Stimulated activated CD4-positive, alpha-beta T cell treated with anti-CD3 and anti-CD28 coated beads, Interleukin-1b, Interleukin-23, amount 100 ng/mL, for 4 hours (primary cell): ENCODE measurements at regions not wholly inside any gene's neighbourhood (a gene's known extent, or its start where the extent isn't known, plus 50 kb on each side); places are given as distances from the start of the nearest gene placed in this dataset.

ENCODE experiments used
- DNase-seq, 2 donors: peaks; one replicate each; pipeline ENCODE4 v3.0.0-alpha.2; 2020; ENCODE audit warnings: low read depth in 2 of 2

DNA sequence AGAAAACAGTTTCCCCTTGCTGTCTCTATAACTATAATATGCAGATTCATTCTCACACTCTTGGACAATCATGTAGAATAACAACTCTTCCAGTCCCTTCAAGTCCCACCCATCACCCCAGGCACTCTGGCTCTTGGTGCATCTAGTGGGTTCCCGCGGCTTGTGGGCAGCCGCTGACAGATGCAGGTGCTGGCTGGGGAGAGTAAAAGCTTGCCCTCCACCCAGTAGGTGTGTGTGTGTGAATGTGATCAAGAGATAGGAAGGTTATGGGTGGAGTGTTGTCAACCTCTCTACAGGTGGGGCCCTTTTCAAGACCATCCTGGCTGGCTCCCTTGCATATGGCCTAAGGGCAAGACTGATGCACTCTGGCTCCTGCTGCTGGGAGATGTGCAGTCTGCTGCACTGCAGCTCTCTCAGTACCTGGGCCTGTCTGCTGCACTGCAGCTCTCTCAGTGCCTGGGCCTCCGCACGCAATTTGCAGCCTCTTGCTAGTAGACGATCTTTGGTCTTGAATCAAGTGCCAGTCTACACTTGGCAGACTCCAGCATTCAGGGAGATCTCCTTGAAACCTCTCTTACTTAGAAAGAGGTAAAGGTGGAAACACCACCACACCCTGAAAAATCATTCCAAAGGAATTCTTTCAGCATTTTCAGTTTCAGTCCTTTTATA is 189.7 kb upstream of the GDNF start:
- DNase-seq = no peak

DNA sequence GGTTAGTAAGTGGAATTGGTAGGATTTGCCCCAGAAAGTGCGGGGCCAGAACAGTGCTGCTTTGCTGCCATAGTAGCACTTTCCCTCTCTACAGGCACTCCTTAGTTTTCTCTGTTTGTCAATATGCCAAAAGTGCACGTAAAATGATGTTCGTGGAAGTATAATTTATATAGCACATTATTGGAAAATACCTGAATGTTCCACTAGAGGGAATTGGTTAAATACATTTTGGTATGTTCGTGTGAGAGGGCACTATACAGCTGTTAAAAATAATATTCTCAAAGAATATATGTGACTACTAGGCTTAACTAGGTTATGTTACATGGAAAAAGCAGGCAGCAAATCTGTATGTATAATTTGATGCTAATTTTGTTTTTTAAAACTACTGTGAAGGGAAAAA is 184.0 kb upstream of the GDNF start:
- no peak for DNase-seq

DNA sequence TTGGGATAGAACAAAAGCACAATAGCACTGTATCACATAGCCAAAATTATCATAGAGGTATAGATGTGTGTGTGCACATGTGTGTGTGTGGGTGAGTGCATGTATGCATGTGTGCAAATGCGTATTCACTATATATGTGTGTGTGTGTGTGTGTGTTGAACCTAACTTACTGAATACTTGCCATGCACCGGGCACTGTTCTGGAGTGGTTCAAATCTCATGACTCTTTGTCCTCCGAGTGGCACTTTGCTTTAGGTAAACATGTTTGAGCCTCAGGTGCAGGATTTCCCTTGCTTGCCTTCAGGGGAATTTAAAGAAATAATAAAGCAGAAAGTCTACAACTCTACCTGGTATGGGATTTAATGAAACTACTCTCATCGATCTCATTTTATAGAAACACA is 183.5 kb upstream of the GDNF start:
- no peak for DNase-seq

DNA sequence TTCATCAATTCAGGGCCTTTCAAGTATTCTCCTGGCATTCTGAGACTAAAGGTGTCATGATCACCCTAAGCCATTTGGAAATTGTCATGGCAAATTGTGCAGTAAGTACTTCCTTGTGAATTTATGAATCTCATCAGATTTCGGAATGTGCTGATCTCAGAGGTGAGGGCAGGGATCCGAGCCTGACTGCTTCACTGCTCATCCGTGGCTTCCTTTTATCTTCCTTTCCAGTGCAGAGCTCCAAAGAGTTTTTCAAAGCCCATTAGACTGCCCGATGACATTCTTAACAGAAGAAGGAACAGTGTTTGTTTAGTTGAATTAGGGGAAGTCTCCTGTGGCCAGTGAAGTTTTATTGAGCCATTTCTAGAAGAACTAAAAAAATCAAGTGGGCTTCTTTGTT is 182.8 kb upstream of the GDNF start:
- no peak for DNase-seq

DNA sequence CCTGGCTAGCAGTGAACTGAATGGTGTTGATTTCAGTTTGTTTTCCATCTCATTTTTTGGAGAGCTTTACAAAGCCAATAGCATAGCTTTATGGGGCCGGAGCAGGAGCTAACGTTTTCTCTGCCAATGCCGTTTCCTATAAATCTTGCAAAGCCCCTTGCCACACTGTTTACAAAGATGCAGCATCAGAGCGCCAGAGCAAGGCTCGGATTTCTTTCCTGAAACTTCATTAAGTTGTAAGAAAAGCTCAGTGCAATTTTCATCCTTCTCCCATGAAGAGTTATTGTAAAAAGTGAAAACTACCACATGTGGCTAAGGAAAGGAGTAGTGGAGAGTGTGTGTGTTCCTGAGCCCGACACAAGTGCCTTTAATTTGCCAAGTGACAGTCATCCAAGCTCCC is 178.2 kb upstream of the GDNF start:
- DNase-seq = no peak

DNA sequence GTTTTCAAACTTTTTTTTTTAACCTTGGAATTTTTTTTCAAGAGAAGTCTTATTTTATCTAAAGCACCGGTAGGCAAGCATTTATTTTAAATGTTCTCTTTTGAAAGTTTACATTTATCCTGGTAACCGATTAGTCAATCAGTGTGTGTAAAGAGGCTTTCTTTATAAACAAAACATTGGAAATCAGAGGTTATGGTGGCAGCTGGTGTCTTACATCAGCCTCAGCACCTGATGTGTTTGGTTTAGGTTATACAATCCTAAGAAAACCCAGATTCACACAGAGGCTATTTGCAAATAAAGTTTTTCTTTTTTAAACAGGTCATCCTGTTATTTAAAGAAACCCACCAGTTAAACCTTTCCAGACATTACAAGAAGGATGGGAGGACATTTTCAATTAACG is 173.3 kb upstream of the GDNF start:
- no peak for DNase-seq

DNA sequence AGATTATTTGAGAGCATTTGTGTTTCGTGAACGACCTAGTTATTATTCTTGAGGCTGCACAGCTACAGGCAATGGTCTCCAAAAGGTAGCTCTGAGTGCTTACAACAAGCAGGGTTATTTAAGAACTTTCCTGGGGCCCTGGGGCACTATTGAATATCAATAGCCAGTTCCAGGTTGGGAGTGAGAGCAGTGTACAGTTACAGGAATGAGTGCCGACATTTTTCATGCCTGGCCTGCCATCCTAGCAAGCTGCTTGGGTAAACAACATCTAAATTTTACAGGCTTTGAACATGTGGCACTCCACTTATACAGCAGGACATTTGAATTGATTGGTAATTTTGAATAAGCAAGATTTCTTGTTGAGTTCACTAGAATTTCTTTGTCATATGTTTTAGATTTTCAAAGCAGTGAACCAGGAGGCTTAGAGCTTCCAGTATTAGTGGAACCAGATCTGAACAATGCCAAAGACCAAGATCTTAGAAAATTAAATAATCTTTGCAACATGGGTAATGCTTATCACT is 171.9 kb upstream of the GDNF start:
- no peak for DNase-seq

DNA sequence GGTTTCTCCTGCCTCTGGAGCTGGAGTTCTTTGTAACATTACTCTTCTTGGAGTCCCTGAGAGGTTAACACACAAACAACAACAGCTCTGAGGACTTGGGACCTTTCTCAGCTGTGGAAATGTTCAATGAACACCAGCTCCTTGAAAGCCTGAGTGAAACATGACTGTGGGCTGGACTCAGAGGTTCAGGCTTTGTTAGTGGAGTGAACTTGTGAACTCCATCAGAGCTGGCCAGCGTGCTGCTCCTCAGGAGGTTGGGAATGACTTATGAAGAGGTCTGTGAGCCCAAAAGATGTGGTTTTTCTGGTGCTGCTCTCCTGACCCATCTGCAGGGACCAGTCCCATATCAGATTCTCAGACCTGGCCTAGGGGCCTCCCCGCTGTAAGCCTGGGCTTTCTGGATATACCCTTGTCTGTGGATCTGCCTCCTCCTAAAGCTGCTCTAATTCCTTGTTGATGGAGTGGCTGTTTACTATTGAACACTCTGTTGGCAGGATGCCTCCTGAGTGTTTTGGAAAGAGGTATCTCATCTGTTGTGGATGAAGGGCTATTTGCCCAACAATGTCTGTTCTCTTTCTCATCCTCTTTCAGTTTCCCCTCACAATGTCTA is 170.0 kb upstream of the GDNF start:
- DNase-seq = no peak

DNA sequence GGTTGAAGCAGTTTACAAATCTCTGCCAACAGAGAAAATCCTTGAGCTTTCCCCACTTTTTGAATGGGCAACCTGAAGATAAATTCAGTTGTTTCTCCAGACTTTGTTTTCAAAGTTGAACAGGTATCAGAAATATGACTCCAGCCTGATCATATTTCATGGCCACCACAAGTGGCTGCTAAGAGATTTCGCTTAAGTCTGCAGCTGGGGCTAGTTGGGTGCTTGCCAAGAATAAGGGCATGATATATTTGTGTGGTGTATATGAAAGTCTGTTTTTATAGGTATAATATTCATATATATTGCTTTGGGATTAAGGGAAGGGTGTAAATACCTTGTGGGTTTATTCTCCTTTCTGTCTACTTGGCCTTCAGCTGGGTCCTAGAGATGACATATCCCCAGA is 168.4 kb upstream of the GDNF start:
- DNase-seq = no peak

DNA sequence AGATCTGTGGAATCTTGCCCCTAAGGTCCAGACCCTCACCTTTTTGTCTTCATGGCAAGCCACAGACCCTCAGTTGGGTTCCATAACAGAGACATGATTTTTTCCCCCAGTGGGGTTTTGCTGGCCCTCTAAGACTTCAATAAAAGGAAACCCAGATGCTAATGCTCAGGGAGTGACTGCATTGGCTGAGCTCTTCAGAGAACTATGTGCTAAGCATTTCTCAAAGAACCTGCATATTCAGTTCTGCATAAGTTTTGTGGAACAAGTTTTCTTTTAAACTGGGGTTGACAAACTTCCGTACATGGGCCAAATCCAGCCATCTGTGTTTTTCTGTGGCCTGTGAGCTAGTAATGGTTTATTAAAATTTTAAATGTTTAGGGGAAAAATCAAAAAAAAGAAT is 159.8 kb upstream of the GDNF start:
- no peak for DNase-seq

DNA sequence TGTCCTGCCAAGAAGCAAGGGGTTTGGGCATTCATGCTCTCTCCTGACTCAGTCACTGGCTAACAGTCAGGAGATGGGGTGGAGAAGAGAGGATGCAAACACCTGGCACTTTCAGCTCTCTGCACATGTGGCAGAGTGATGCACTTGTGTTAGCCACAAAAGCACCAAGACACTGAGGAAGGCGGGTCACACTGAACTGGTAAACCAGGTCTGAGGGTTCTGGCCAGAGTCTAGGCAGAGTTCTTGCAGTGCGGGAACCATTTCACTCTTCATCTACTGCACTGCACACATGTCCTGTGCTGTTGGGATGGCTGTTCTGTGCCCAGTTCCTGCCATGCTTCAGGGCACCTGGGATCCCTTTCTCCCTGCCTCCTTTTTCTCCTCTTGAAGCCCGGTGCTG is 157.1 kb upstream of the GDNF start:
- DNase-seq = no peak

DNA sequence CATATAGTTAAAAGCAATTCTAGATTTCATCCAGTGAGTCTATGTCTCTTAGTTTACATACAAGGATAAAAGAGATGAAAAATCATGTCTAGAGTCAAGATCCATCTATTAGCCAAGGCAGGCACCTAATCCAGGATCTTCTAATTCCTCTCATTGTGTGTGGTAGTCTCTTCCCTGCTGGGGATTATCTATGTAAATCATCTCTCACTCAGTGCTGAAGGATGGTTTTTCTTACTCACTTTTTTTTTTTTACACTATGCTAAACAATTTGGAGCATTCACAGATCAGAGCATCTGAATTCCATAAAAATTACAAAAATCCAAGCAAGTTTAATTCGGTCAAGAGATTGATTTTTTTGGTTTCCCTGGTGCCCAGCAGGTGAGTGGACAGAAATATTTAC is 154.9 kb upstream of the GDNF start:
- DNase-seq = no peak

DNA sequence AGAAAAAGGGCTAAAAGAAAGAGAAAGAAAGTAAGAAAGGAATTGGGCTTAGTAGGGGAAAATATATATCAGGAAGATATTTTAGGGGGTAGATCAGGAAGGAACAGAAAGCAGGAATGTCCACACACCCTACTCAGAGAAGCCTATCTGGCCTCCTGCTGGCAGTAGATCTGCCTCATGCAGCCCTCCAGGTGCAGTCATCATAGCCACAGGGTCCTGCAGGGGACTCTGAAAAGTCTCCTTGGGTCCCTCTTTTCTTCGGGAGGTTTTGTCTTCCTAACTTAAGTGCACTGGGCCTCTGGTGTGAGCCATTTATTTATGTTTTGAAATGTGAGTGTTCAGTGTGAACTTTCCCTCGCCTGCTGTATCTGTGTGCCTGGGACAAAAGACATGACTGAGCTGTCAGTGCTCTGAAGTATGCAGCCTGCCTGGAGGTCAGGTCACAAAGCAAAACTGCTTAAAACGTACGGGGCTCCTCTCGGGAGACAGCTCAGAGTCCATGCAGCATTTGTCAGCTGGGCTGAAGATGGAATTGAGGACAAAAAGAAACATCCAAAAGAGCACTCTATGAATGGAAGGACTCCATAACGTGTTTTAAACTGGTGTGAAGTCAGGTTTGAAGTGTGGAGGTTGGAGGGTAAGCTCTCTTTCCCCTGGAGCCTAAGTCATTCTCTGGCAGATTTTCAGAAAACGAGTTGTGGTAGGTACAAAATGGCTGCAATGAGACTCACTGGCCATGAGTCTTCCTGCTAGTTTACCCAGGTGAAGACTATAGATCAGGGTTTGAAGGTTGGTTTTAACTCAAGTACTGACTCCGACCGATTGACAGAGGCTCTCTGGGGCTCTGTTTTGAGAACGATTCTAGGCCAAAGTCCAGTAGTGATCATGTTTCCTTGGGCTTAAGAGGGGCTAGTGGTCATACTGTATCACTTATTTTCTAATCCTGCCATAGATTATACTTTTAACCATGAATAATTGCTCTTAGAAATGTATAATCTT is 151.8 kb upstream of the GDNF start:
- no peak for DNase-seq

DNA sequence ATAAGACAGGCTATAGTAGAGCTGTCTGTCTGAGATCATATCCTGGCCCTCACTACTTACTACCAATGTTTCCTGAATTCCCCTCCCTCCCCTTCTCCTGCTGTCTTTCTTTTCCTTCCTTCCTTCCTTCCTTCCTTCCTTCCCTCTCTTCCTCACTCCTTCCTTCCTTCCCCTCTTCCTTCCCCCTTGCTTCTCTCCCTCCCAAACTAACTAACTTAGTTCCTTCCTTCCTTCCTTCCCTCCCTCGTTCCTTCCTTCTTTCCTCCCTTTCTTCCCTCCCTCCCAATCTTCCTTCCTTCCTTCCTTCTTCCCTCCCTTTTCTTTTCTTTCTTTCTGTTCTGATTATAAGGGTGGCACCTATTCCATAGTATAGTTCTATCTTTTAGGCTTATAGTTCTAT is 150.0 kb upstream of the GDNF start:
- no peak for DNase-seq

DNA sequence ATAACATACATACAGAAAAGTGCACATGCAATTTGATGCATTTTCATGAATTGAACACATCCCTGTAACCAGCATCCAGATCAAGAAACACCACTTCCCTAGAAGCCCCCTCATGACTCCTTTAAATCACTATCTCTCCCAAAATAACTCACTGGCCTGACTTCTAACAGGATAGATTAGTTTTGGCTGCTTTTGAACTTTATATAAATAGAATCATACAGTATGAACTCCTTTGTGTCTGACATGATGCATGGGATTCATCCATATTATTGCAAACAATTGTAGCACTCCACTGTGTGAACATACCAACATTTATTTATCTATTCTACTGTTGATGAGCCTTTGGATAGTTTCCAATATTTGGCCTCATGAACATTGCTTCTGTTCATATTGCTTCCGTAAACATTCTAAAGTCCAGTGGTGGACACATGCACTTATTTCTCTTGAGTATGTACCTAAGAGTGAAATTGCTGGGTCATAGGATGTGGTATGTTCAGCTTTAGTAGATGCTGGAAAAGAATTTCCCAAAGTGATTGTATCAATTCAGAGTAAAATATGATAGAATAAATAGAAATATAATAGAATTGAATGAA is 148.7 kb upstream of the GDNF start:
- DNase-seq = no peak

DNA sequence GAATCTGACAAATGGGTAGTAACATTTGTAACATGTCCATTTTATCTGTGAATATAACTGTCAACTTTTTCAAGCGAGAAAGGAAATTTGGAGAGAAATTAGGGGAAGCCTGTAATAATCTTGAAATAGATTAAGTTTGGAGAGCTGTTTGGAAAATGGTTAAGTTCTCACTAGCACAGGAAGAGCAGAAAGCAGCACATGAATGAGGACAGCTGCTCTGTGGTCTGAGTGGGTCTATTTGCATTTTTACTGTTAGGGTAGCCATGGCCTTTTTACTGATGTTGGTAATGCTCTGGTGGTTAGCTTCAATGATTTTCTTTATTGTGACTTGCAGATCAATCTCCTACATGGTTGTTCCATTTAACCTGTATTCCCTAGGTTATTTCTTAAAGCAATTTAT is 144.5 kb upstream of the GDNF start:
- DNase-seq = no peak

DNA sequence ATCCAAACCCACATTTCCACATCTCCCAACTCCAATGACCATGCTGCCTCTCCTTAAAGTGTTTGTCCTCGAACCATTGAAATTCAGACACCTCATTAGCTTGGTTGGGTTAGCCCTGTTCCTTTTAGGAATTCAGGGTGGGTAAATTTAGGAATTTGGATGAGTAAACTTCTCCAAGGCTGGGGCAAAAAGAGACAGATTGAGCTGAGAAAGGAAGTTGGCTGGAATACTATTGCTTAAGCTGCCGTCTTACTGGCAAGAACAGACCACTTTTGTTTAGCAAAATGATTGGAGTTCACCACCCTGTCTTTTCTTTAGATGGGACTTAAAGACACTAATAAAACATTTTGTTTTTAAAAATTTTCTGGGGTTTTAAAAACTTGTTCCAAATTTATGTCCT is 143.6 kb upstream of the GDNF start:
- no peak for DNase-seq

DNA sequence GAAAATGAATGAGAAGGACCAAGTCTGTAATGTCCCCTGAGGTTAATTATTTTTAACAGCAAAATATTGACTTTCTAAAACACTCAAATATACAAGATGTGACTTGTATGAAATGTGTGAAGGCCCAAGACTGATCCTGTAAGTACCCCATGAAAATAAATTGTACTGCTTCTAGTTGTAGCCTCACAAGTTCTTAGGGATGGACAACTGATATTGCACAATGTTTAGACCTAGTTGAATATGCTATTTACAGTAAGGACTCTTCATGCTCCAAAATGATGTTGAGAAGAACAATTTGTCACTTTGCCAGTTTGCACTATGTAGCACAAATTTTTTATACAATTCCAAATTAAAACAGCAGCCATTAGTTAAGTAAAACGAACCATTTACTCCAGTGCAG is 139.7 kb upstream of the GDNF start:
- no peak for DNase-seq

DNA sequence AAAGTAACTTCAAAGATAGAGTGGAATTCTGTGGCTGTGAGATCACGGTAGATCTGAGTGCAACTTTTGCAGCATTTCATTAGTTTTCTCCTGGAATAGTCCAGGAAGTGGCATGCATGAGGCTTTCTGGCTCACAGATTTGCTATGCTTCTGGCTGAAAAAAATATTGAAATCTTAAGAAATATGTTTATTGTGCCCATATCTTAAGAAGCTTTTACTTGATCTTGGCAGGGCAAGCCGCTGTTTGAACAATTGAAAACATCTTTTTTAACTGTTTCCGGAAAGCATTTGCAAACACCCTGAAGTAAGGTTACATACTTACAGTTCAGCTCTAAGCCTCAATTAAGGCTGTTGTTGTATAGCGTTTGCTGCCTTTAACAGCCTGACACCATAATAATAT is 135.7 kb upstream of the GDNF start:
- DNase-seq = no peak

DNA sequence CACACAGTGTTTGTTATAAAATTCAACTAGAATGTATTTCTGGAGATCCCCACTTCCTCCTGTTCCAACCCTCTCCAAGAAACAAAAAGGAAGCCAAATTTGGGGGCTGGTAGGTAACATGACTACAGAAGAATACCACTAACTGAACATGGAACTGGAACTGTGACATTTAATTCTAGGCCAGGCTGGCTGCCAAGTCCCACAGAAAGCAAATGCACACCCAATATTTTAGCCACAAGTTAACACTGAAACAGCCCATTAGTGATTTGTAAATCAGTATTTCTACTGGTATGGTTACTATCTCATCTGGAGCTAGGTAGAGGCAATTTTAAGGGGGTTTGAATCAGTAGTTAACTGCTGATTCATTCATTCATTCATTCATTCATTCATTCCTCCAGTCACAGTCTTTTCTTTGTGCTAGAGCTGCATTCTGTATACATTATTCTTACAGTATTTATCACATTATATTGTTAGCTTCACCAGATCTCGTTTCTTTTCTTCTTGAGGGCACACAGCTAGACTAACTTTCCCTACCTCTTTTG is 131.7 kb upstream of the GDNF start:
- no peak for DNase-seq

DNA sequence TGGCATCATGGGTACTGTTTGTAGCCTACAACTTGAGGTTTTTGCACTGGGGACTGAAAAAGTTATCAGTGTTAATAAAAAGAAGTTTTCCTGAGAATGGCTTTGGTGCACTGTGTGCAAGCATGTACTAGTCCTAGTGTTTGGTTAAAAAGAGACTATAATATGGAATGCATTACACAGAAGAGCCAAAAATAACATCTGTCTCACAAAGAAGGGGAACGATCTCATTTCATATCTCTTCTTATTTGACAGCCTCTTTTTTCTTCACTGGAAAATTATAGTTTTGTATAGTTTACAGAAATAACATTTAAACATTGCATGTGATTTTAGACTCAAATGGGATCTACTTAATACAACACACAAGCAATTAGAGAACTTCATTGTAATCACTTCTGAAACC is 127.0 kb upstream of the GDNF start:
- no peak for DNase-seq

DNA sequence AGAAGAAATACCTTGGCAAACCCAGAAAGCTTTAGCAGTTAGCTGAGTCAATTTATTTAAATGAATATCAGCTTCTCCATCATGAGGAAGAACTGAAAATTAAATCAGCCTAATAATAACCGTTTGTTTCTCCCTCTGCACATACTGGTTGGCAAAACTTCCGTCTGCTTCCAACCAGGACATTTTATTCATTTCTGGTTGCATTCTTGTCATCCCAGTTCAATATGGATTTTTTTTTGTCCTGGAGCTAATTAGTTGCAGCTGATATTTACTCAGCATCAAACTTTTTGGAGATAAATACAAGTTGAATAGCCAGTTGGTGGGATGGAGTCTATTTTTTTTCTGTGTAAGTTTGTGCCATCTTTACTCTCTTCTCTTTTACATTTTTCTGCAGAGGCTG is 126.5 kb upstream of the GDNF start:
- no peak for DNase-seq
